ENCODE measurements at regions not wholly inside any gene's neighbourhood (a gene's known extent, or its start where the extent isn't known, plus 50 kb on each side); places are given as distances from the start of the nearest gene placed in this dataset.

GRCh38 chr2:237160271-237160919 lies 74.7 kb downstream of the COPS8 start:
- Mint-ChIP-seq H3K36me3 (no peaks in the 10 kb centered on the region), H3K27me3 (peaks cover 18% of the 10 kb centered on the region), H3K27ac (no peak overlapping the region), H3K4me1 (peaks cover 20% of the 10 kb centered on the region), H3K4me3 (no peak overlapping the region), H3K9me3 (ENCODE audit: low read depth) (no peaks in the 10 kb centered on the region)
- no peak for DNase-seq
- CTCF ChIA-PET: no interaction called here
- no peak for ATAC-seq

DNA sequence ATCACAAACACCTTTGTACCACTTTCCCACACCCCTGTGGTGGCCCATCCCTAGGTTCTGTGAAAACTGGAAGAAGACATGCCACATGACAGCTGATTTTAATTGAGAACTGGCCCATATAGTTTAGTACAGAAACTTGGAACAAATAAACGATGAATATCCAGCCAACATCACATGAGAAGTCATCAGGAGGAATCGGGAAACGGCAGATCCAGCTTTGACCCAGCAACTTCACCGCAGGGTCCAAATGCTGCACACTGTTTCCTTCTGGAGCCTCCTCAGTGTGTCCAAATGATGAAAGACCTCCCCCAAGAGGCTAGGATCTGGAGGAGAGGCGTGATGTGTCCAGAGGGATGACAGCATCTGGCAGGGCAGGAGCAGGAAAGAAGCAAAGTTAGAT lies 75.5 kb downstream of the COPS8 start:
- CTCF ChIA-PET: interaction anchor here (1.0 kb wide), 1 partner anchor 315 kb away, joined by 4 read pairs; no protein-coding TSS in a partner anchor
- no peak for DNase-seq
- H3K4me3 Mint-ChIP-seq: no peak overlapping the region

GRCh38 chr2:237162959-237163358 lies 77.3 kb downstream of the COPS8 start:
- DNase-seq (no peak), ATAC-seq (no peak)
- H3K36me3 Mint-ChIP-seq: no peaks in the 10 kb centered on the region
- H3K4me1 Mint-ChIP-seq: peaks cover 6% of the 10 kb centered on the region
- H3K27ac Mint-ChIP-seq: no peak overlapping the region
- H3K4me3 Mint-ChIP-seq: no peak overlapping the region
- H3K9me3 Mint-ChIP-seq (ENCODE audit: low read depth): no peaks in the 10 kb centered on the region
- peaks cover 29% of the 10 kb centered on the region for H3K27me3 Mint-ChIP-seq
- CTCF ChIA-PET: no interaction called here

More for the DNA sequence above, 75.5 kb downstream of the COPS8 start:
- no peak for ATAC-seq
- H3K27ac Mint-ChIP-seq: no peak overlapping the region
- H3K9me3 Mint-ChIP-seq (ENCODE audit: low read depth): no peaks in the 10 kb centered on the region
- peaks cover 24% of the 10 kb centered on the region for H3K27me3 Mint-ChIP-seq
- no peaks in the 10 kb centered on the region for H3K36me3 Mint-ChIP-seq
- H3K4me1 Mint-ChIP-seq: peaks cover 13% of the 10 kb centered on the region

DNA sequence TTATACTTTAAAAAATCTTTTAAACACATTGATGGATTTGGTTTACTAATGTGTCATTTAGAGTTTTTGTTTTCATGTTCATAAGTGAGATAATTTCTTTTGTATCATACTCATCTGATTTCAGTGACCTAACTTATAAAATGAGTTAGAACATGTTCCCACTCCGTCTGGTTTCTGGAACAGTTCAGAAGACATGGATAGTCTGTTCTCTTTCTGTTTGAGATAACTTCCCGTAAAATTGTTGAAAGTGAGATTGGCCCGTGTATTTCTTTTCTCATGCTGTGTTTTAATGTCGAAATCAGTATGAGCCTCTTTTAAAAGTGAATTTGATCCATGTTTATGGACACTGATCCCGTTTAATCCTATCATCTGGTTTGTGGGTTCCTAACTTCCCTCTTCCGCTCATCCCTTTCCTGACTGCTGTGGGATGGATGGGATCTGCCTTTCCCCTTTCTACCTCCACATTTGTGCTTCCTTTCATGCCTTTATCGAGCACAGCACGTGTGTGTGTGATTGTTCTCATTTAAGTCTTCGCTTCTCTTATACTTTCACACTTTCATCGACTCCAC lies 78.9 kb downstream of the COPS8 start:
- DNase-seq (no peak), ATAC-seq (no peak)
- Mint-ChIP-seq H3K27ac (no peak overlapping the region), H3K27me3 (peaks cover 32% of the 10 kb centered on the region), H3K9me3 (ENCODE audit: low read depth) (peaks cover 4% of the 10 kb centered on the region), H3K4me1 (no peaks in the 10 kb centered on the region), H3K4me3 (no peak overlapping the region), H3K36me3 (no peaks in the 10 kb centered on the region)
- CTCF ChIA-PET: interaction anchor here (0.7 kb wide), 1 partner anchor 11 kb away, joined by 3 read pairs; no protein-coding TSS in a partner anchor

DNA sequence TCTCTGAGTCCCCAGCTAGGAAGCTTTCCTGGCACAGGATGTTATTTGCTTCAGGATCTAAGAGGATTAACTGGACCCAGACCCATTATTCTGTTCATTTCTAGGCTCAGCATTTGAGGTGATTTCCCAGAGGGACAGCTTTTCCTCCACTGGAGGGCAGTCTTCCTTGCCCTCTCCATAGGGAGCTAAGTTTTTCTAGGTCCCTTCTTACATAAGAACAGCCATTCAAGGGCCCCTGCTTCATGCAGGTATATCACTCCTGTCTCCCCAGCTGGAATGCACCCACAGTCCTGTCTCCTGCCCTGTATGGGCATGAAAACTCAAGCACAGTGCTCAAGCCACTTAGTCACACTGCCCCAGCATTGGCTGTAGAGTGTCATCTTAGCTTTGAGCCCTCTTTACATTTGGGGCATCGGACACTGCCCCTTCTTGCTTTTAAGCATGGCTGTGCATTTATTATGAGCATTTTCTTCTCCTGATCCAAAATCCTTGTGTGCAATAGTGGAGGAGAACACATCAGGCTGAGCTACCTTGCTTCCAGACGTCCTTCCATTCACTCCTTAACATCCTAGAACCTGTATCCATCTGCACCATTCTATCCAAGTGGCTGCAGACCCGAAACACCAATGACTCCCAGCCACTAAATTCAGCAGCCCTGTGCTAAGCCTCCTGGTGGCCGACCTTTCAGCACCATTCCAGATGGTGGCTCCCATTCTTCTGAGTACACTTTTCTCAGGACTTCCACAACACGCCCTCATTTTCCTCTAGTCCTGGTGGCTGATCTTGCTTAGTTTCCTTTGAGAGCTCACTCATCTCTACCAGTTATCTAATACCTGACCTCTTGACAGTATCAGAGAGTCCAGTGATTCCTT lies 80.0 kb downstream of the COPS8 start:
- no peaks in the 10 kb centered on the region for H3K4me1 Mint-ChIP-seq
- H3K36me3 Mint-ChIP-seq: no peaks in the 10 kb centered on the region
- H3K4me3 Mint-ChIP-seq: no peak overlapping the region
- ATAC-seq (no peak), DNase-seq (no peak)
- H3K9me3 Mint-ChIP-seq (ENCODE audit: low read depth): peaks cover 4% of the 10 kb centered on the region
- CTCF ChIA-PET: interaction anchor here (0.7 to 1.3 kb wide), 2 partner anchors 9 to 12 kb away, joined by 3 to 6 read pairs; no protein-coding TSS in a partner anchor
- no peak overlapping the region for H3K27ac Mint-ChIP-seq
- peaks cover 35% of the 10 kb centered on the region for H3K27me3 Mint-ChIP-seq

- Mint-ChIP-seq H3K36me3 (no peaks in the 10 kb centered on the region), H3K27me3 (peaks cover 36% of the 10 kb centered on the region), H3K9me3 (ENCODE audit: low read depth) (peaks cover 4% of the 10 kb centered on the region), H3K4me1 (no peaks in the 10 kb centered on the region), H3K27ac (no peak overlapping the region), H3K4me3 (no peak overlapping the region)
- DNase-seq (no peak), ATAC-seq (no peak)
- CTCF ChIA-PET: no interaction called here
These were observed 81.3 kb downstream of the COPS8 start for GRCh38 chr2:237167038-237167437.

DNA sequence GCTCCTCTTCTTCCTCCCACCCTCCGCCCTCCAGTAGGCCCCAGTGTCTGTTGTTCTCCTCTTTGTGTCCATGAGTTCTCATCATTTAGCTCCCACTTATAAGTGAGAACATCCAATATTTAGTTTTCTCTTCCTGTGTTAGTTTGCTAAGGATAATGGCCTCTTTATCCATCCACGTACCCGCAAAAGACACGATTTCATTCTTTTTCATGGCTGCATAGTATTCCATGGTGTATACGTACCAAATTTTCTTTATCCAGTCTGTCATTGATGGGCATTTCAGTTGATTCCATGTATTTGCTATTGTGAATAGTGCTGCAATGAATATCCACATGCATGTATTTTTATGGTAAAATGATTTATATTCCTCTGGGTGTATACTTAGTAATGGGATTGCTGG lies 82.2 kb downstream of the COPS8 start:
- no peak for DNase-seq
- peaks cover 4% of the 10 kb centered on the region for H3K9me3 Mint-ChIP-seq (ENCODE audit: low read depth)
- H3K27me3 Mint-ChIP-seq: peaks cover 41% of the 10 kb centered on the region
- H3K4me1 Mint-ChIP-seq: no peaks in the 10 kb centered on the region
- no peak for ATAC-seq
- H3K36me3 Mint-ChIP-seq: no peaks in the 10 kb centered on the region
- CTCF ChIA-PET: no interaction called here
- H3K27ac Mint-ChIP-seq: no peak overlapping the region
- H3K4me3 Mint-ChIP-seq: no peak overlapping the region

DNA sequence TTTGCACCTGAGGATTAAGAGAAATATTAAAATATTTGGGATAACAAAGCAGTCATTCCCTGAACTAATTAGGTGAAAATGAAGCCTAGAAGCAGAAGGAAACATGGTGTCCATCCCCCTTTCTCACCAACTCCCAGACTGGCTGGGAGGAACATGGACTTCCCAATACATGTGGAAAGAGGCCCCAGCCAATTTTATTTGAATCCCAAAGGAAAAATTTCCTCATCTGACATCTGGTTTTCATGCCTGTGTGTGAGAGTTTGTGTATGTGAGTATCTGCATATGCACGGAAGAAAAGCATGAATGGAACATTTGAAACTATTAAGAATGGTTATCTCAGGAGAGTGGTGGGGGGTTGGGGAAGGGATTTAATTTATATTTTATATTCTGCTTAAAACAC lies 84.3 kb downstream of the COPS8 start:
- H3K4me1 Mint-ChIP-seq: no peaks in the 10 kb centered on the region
- H3K9me3 Mint-ChIP-seq (ENCODE audit: low read depth): peaks cover 4% of the 10 kb centered on the region
- CTCF ChIA-PET: no interaction called here
- ATAC-seq (no peak), DNase-seq (no peak)
- H3K36me3 Mint-ChIP-seq: no peaks in the 10 kb centered on the region
- no peak overlapping the region for H3K27ac Mint-ChIP-seq
- H3K27me3 Mint-ChIP-seq: peaks cover 43% of the 10 kb centered on the region
- H3K4me3 Mint-ChIP-seq: no peak overlapping the region

DNA sequence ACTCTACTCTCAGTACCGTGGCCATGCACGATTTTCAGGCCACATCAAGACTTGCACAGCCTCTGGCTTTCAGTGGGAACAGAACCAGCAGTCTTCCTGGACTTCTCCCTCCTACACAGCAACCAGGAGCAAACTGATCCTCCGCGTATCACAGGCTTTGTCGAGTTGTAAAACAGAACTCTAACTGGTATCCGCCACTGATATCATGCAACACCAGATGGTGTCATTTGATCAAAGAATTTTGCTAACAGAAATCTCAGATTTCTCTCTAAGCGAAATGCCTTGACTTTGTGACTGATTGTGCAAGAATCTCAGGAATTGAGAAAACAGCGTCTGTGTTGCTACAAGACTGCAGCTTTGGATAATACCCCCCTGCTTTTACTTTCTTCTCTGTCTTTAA lies 85.7 kb downstream of the COPS8 start:
- H3K36me3 Mint-ChIP-seq: no peaks in the 10 kb centered on the region
- CTCF ChIA-PET: no interaction called here

DNA sequence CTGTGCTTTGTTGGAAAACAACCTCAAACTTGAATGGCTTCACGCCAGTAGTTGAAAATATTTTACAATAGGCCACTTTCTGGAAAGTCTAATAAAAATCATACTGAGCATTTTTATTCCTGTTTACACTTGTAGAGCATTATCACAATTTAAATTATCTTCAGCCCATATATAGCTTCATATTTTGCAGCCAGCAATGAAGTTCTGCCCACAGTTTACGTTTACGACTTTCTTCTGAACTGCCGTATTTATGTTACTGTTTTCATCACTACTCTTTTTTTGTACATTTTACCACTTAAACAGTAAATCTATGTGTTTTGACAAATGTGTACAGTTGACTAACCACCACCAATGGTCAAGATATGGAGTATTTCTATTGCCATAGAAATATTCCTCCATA lies 86.2 kb downstream of the COPS8 start:
- ATAC-seq (no peak), DNase-seq (no peak)
- H3K9me3 Mint-ChIP-seq (ENCODE audit: low read depth): peaks cover 4% of the 10 kb centered on the region
- no peak overlapping the region for H3K27ac Mint-ChIP-seq
- H3K36me3 Mint-ChIP-seq: no peaks in the 10 kb centered on the region
- CTCF ChIA-PET: no interaction called here
- H3K27me3 Mint-ChIP-seq: peaks cover 44% of the 10 kb centered on the region
- H3K4me1 Mint-ChIP-seq: no peaks in the 10 kb centered on the region
- H3K4me3 Mint-ChIP-seq: no peak overlapping the region

More for the DNA sequence above, 85.7 kb downstream of the COPS8 start:
- Mint-ChIP-seq H3K4me1 (no peaks in the 10 kb centered on the region), H3K27ac (no peak overlapping the region), H3K4me3 (no peak overlapping the region), H3K9me3 (ENCODE audit: low read depth) (peaks cover 4% of the 10 kb centered on the region), H3K27me3 (peaks cover 45% of the 10 kb centered on the region)
- ATAC-seq (no peak), DNase-seq (no peak)

DNA sequence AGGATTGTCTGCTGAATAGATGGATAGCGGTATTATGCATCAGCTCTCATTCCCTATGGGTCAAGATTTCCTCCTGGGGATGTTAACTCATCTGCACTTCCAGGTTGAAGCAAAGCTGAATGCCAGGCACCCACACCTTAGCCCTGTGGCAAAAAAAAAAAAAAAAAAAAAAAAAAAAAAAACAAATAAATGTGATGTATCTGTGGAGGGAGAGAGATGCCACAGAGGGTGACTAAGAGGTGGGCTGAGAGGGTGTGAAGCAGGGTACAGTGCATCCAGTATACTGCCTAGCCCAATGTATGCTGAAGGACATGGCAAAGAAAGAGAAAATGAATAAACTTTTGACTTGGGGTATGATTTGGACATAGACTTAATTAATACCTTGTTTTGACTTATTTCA lies 91.4 kb downstream of the COPS8 start:
- no peaks in the 10 kb centered on the region for H3K4me1 Mint-ChIP-seq
- no peak for DNase-seq
- no peak for ATAC-seq
- no peaks in the 10 kb centered on the region for H3K9me3 Mint-ChIP-seq (ENCODE audit: low read depth)
- no peak overlapping the region for H3K27ac Mint-ChIP-seq
- no peak overlapping the region for H3K4me3 Mint-ChIP-seq
- H3K27me3 Mint-ChIP-seq: peaks cover 44% of the 10 kb centered on the region
- no peaks in the 10 kb centered on the region for H3K36me3 Mint-ChIP-seq
- CTCF ChIA-PET: no interaction called here

DNA sequence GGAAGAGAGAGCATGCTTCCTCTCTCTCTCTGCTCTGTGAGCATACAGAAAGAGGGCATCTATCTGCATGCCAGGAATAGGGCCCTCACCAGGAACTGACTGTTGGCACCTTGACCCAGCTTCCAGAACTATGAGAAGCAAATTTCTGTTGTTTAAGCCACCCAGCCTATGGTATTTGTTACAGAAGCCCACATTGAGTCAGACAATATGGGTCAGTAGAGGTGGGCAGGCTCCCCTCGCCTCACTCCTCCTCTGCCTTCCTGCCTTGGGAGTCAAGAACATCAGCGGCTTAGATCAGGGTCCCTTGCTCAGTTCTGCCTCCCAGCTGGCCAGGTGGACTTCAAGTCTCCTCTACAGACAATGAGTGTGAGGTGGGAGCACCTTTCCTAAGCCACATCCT lies 92.3 kb downstream of the COPS8 start:
- H3K4me3 Mint-ChIP-seq: no peak overlapping the region

GRCh38 chr2:237178396-237178795 lies 92.7 kb downstream of the COPS8 start:
- no peak for DNase-seq
- Mint-ChIP-seq H3K4me3 (no peak overlapping the region), H3K27ac (no peak overlapping the region), H3K9me3 (ENCODE audit: low read depth) (no peaks in the 10 kb centered on the region), H3K36me3 (no peaks in the 10 kb centered on the region), H3K27me3 (peaks cover 40% of the 10 kb centered on the region), H3K4me1 (no peaks in the 10 kb centered on the region)
- ATAC-seq: no peak
- CTCF ChIA-PET: no interaction called here

More for the DNA sequence above, 92.3 kb downstream of the COPS8 start:
- Mint-ChIP-seq H3K27ac (no peak overlapping the region), H3K9me3 (ENCODE audit: low read depth) (no peaks in the 10 kb centered on the region), H3K4me1 (no peaks in the 10 kb centered on the region), H3K27me3 (peaks cover 42% of the 10 kb centered on the region), H3K36me3 (no peaks in the 10 kb centered on the region)
- DNase-seq (no peak), ATAC-seq (no peak)
- CTCF ChIA-PET: no interaction called here

- peaks cover 39% of the 10 kb centered on the region for H3K27me3 Mint-ChIP-seq
These were observed 93.5 kb downstream of the COPS8 start for GRCh38 chr2:237179161-237179560.

More at GRCh38 chr2:237179161-237179560, 93.5 kb downstream of the COPS8 start:
- CTCF ChIA-PET: no interaction called here
- Mint-ChIP-seq H3K9me3 (ENCODE audit: low read depth) (no peaks in the 10 kb centered on the region), H3K27ac (no peak overlapping the region), H3K36me3 (no peaks in the 10 kb centered on the region), H3K4me3 (no peak overlapping the region), H3K4me1 (no peaks in the 10 kb centered on the region)
- DNase-seq (no peak), ATAC-seq (no peak)
